ENCODE measurements at regions not wholly inside any gene's neighbourhood (a gene's known extent, or its start where the extent isn't known, plus 50 kb on each side); places are given as distances from the start of the nearest gene placed in this dataset.

DNA sequence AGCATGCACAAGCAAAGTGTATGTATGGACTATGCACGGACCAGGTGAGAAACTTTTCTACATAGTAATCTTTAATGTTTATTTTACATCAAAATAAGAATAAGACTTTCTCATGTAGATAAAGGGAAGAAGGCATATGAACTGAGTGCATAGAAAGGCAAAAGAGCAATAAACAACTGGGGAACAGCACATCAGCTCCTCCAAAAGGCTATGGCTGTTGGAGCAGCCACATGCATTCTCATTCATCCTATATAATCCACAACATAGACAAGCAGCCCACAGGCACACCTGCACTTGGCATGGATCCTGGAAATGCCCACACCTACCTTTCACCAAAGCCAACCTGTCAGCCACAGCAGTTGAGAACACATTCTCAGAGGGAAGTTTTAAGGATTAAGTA, 586.9 kb upstream of the INTU start:
- DNase-seq: no peak

DNA sequence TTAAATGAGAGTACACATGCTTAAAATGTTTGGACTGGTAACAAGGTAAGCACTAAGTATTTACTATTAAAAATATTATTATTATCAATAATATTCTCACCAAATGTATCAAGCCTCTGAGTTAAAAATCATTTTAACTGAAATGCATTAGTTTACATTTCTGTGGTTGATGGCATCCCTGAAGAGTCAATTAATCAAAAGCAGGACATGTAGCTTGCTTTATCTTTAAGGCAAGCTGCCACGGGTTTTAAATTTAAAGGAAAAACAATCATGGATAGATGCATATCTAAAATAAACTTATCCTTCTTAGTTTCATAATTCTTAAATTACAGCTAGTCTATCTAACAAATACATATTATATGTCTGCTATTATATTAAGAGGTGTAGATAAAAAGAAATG, 584.8 kb upstream of the INTU start:
- DNase-seq: no peak

DNA sequence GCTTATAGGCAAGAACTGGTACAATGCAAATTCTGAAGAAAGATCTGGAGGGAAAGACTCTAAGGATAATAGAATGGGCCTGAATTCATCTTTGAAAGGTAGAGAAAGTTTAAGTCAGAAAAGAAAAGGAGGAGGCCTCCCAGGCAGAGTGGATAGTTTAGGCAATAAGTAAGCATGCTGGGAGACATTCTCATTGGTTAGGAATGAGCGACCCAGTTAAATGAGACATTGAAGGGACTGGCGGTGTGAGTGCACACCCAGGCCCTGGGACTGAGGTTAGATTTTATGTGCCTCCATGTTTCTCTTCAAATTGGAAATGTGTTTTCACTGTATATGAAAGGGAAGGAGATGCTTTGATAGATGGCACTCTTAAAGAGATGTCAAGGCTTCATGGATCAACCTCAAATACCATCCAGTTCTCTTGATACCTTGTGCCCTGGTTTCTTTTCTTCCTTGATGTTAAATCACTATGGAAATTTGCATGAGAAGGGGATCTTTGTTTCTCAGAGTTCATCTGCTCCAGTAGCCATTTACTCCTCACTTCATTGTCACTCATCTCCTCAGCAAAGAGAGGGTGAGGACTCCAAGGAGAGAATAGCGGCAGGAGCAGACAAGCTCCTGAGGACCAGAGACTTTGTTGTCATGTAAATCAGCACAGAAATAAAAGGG, 584.2 kb upstream of the INTU start:
- DNase-seq: no peak

DNA sequence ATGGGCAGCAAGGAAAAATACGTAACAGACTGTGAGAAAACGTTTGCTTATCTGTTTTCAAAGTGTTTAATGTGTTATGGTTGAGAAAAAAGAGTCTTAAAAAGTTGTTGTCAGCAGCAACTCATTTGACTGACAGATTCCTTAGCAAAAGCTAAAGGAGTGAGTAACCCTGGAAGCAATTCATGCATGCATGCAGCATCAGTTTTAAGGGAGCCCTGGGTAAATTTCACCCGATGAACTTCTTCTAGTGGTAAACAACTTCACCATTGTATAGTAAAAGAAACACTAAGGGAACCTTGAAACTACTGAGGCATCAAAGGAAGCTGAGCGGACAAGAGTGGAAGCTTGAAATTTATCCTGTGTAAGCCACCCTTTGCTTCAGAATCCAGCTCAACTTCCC, 583.2 kb upstream of the INTU start:
- no peak for DNase-seq

DNA sequence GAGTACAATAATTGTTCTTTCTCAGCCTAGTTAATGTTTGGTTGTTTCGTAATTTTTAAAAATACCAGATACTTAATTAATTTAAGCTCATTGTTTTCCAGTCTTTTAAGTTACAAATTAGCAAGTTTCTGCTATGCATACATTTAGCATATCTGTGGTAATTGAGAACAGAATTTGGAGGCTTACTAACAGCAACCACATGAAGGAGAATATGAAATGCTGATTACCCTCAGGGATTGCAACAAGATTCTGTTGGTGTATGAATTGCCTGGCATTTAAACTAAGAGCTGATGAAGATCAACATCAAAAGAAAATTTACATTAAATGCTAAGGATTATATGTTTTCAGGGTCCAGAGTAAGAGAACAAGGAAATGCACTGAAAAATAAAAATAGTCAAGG, 580.0 kb upstream of the INTU start:
- DNase-seq: no peak

DNA sequence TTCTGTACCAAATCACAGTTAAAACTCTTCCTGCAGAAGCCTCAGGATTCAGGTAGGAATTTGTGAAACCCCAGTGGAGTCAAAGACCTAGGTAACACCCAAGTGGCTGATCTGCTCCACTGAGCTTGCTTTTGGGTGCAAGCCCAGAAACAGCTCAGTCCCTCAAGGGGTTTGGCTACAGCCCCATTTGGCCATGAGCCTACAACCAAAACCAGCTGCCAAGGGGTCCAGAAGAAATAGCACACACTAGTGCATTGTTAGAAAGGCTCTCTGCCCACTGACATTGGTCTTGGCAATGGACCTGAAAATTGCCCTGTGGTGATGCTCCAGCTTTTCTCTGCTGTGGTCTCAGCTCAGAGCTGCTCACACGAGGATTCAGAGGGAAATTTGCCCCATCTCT, 577.4 kb upstream of the INTU start:
- no peak for DNase-seq

DNA sequence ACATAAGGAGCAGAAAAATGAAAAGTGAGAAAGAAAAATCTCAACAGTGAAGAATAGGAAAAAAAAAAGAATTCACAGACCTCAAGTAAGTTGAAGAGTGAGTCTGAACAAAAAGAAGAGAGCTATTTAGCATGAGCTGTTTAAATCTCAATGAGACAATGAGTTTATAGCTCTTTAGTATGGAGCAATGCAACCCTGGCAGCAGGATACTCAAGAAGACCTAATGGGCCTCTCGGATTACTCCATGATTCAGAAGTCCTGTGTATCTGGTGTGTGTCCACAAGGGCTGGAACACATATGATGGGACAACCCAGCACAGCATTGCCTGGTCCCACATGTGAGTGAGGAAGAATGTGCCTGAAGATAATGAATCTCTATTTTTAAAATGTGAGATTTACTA, 563.1 kb upstream of the INTU start:
- DNase-seq: no peak

DNA sequence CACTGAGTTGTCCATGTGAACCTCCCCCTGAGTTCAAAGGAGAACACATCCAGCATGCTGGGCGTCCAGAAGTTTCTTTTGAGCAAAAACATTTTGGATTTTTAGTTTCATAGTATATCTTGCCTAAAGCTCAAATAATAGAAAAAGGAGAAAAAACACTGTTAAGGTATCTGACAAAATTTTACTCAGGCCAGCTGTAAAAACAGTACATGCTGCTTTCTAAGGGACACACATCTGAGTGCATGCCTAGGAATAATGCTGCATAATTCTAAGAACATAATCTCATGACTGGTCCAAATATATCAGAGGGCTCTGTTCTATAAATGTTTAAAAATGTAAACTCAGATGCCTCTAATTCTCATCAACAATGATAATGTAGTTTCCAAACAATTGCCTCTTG, 561.3 kb upstream of the INTU start:
- no peak for DNase-seq

DNA sequence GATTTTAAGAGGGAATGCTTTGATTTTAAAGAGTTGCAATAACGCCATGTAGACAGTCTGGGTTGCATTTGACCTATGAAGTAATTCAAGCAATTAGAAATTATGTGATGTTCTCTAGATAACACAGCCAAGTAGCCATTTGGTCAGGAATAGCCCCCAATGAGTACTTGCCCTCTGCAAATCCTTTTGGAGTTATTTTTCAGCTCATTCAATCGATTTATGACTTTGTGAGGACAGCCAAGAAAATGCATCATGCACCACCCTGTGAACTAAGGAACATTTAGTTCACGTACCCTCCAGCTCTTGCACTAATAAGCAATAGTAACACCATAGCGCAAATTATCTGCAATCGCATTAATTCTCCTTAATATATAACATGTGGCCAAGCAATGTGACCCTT, 552.6 kb upstream of the INTU start:
- no peak for DNase-seq

DNA sequence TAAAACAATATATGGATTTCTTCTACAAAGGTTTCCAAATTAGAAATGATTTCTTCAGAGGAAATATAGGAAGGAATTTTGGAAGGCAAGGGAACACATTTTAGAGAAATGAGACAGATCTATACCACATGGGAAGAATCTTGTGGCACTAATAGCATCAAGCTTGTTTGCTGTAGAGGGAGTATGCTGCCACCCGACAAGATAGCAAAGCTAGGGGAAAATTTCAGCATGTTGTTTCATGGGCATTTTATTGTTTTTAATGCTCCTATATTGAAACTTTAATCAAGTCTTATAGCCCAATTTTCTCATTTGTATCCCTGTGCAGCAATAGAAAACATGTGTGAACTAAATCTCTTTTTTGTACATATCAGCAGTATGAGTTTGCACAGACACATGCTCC, 551.7 kb upstream of the INTU start:
- DNase-seq: no peak

DNA sequence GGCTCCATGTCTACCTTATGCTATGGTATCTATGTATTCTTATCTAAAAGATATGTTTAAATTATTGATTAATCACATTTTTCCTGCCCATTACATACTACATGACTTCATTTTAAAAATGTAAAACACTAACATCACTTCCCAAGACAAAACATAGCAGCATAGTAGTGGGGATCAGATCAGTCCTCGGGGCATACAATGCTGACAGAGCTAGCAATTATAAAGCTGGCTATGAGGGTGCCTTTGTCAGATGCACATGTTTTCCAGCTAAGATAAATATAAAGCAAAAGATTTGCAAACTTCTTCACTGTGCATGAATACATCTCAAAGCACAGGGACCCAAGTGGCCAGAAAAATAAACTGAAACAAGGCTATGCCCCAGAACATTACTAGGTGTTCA, 549.8 kb upstream of the INTU start:
- no peak for DNase-seq

DNA sequence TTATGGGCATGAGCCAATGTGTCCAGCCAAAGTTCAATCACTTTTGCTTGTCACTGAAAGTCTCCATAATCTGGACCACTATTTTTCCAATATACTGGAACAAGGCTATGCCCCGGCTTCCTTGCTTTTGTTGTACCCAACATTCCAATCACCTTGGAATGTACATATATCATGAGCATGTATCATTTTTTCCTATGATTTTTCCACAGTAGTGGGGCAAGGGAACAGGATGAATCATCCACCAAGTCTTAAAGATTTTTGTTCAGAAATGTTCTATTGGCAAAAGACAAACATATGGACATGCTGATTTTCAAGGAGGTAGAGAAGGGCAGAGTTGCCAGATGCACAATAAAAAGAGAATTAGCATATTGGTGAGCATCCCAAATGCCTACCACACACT, 548.1 kb upstream of the INTU start:
- no peak for DNase-seq

DNA sequence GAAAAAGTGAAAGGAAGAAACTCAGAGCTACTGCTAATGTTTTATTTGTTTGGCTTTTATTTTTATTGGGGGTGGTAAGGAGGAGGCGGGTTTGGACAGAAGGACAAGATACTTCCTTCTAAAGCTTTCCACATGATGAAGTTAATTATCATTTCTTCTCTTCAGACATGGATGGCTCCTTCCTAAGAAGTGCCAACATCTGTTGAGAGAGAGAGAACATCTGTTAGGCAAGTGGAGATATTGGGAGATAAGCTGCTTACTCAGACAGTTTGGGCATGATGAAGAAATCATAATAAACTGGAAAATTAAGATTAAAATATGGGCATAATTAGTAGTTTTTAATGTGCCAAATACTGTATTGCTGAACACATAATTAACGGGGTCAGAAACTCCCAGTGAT, 535.7 kb upstream of the INTU start:
- no peak for DNase-seq

DNA sequence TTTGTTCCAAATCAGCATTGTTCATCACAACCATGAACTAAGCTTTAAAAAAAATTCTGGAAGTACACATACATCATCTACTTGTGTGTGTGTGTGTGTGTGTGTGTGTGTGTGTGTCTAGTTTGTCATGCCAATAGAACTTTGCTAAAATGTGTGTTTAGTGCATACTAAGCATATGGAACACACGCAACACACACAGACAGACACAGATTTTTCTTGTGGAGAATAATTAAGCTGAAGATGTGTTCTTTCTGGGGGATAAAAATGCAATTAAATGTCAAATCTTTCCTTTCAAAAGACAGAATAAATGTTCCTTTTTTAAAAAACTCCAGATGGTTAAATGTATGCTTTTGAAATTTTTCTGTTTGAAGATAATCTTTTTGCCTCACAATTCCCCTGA, 530.4 kb upstream of the INTU start:
- DNase-seq: no peak

DNA sequence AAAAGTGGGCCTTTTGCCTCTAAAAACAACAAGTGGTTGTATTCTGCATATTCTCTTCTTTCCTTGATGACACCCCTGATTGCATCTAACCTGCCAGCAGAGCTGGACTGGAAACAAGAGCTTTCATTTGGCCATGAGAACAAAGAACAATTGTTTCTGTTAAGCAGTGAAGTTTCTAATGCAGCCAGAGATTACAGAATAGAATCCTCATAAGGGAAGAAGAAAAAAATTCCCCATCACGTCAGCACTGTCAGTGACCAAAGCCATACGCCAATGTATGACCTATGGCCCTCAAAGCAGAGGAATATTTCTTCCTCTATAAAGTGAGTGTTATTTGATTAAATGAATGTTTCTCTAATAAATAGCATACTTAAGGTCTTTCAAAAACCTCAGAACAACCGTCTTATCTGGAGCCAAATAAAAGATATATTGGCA, 529.1 kb upstream of the INTU start:
- DNase-seq: no peak

DNA sequence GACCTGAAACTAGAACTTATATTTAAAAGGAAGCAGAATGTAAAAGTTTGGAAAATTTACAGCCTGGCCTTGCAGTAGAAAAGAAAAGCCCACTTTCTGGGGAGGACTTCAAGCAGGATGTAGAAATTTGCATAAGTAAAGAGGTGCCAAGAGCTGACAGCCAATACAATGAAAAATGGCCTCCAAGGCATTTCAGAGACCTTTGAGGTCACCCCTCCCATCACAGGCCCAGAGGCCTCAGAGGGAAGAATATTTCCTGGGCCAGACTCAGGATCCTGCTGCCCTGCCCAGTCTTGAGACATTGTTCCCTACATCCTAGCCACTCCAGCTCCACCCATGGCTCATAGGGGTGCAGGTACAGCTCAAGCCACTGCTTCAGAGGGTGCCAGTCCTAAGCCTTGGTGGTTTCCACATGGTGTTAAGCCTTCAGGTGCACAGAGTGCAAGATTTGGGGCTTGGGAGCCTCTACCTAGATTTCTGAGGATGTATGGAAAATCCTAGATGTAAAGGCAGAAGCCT, 518.9 kb upstream of the INTU start:
- DNase-seq: no peak

DNA sequence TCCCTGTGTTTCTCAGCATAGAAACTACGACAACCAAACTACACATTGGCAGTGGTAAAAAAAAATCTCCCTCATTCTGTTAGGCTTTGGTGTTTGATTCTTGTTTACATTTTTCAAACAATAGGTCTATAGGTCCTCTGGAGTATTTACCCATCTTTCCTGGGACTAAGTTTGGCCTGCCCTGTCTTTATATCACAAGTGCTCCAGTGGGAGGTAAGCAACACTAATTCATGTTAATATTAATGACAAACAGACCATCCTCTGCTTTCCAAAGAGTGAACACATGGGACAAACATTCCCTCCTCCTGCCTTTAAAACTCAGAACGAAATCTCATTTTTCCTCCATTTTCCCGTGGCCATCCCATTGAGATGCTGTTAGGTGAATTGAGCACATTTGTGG, 514.1 kb upstream of the INTU start:
- no peak for DNase-seq

DNA sequence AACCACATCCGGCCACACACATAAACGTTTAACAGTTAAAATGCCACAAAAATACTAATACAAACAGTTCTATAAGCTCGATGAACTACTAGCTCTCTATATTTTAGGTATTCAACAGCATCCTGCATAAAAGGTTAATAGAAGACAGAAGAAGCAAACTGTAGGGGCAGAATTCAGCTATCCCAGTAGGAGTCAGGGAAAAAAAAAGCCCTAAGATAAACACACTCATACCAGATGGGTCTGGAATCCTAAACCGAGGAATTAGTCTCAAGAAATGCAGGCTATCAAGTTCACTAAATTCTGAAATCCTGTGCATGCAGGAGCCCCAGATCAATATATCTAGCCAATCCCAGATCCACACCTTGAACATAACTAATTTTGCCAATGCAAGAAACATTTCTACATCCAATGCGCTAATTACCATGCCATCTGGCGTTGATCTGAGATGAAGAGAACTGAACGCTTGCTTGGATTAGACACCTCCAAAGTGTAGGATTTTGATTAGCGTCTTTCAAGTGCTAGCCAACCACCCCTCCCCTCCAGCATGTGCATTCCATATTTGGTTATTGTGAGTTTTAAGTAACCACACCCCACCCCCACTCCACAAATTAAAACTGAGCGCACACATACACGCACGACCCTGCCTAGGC, 512.2 kb upstream of the INTU start:
- DNase-seq: no peak

DNA sequence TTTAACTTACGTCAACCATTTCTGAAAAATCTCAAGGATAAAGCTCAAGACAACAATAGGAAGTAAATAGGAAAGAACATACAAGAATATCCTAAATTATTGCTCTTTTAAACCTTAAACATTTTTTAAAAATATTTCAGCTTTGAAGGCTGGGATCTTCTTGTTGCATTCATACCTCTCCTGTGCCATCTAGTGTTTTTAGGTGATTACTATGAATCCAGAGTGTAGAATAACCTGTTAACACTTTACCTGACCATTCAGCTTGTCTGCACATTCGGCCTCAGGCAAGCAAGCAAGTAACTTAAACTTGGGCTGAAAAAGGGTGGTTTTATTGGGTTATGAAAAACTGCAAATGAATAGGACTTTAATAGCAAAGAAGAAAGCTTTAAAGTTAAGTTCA, 507.8 kb upstream of the INTU start:
- DNase-seq: no peak

DNA sequence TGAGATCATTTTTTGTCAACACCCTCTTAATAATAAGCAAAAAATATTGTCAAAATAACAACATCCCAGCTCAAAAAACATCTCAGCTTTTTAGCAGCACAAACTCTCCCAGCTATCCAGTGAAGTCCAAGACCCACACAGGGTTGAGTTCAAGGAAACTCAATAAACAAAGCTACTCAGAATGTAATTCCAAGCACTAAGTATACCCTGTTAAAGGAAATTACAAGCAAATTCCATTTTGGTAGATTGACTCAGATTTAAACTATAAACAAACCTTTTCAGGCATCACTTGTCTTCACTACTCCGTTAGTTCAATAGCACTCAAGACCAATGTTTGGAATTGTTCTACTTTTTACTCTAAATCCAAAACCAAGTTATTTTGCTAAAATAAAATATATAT, 506.0 kb upstream of the INTU start:
- DNase-seq: no peak

DNA sequence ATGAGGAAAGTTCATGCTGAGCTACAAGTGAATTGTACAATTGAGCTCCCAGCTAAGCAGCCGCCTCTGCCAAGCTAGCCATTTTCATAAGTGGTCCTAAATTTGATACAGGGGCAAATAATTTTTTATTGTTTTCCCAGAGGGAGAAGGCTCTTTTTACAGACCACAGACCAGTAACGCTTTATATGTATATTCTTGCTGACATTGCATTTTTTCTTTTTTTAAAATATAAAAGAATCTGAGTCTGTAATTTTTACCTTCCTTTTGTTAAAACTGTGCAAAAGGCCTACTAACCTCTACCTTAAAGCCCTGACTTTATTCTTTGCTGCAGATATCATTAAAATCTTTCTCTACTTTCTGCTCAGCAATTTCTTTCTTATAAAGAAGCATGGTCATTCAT, 501.2 kb upstream of the INTU start:
- no peak for DNase-seq

DNA sequence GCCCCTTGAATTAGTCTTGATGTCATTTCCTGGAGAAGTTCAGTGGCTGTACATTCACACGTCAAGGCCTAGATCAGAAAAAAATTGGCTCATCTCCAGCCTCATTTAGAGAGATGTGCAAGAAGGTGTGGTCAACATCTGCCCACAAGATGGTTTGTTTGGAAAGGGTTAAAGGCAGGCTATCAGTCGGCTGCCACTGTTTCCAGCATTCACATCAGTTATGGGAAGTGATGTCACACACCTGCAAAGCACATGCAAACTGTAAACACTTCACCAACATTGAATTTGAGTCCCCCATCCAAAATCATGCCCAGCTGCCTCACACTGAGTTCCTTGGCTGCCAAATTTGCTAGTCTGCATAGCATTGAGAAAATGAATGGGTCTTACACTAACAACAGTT, 498.3 kb upstream of the INTU start:
- no peak for DNase-seq

DNA sequence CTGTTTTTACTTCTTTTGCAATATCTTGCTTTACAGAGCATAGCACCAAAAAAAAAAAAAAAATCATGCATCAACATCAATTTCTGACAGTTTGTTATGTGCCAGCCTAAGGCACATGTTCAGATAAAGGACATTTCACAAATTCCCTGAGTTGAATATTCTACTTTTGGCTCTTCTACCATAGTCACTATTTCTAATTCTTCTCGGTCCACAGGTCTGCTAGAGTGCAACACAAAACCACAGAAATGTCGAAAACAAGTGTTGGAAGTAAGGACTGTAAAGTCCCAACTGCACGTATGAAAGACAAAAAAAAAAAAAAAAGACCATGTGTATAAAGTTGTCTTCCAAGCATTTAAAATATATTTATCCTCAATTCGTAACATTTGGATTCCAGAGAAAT, 494.2 kb upstream of the INTU start:
- DNase-seq: no peak

DNA sequence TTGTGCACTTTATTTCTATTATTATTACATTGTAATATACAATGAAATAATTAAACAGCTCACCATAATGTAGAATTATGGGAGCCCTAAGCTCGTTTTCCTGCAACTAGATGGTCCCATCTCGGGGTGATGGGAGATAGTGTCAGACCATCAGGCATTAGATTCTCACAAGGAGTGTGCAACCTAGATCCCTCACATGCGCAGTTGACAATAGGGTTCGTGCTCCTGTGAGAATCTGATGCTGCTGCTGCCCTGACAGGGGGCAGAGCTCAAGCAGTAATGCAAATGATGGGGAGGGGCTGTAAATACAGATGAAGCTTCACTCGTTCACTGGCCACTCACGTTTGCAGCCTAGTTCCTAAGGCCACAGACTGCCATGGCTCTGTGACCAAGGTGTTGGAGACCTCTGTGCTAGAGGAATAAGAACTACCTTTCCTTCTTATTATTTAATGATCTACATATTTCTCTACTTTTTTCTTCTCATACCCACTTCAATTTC, 492.9 kb upstream of the INTU start:
- DNase-seq: no peak

DNA sequence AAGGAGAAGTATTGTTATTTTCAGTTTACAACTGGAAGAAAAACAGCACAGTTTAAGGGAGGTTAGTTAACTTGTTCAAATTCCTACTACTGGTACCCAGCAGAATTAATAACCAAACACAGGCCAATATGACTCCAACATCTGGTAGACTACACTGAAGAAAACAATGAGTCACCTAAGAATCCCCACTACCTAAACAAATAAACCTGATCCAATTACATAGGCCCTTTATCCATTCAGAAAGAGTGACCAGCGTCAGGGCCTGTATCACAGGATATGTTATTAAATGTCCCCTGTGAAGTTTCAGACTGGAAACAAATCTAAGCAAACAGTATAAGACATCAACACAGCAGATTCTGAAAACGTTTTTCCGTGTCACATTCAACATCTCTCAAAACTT, 492.5 kb upstream of the INTU start:
- DNase-seq: no peak
